Right forelimb (tissue), 1 donor: ENCODE measurements at regions not wholly inside any gene's neighbourhood (a gene's known extent, or its start where the extent isn't known, plus 50 kb on each side); places are given as distances from the start of the nearest gene placed in this dataset.

Source experiments
- DNase-seq: peaks from one replicate; pipeline ENCODE4 v3.0.0-alpha.2; 2018

- DNase-seq = no peak
Observed at GRCh38 chr3:70840106-70840870, 527.9 kb upstream of the MDFIC2 start.

- no peak for DNase-seq
Observed at GRCh38 chr3:70833239-70833960, 521.0 kb upstream of the MDFIC2 start.

DNA sequence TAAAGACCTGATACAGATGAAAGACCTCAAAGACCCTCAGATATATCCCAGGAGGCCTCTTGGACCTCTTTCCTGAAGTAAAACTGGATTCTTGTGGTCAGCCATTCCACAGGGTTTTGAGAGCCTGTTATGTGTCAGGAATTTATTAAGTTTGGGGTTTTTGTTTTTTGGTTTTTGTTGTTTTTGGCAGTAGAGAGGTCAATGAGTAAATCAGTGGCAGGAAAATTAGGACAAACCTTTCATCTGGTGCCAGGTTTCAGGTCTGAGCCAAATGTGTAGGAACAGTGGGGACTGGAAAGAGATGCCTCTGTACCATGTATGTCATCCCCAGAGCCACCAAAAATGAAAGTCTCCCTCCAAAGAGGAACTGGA lies 520.4 kb upstream of the MDFIC2 start:
- DNase-seq = no peak

GRCh38 chr3:70832089-70832833 lies 519.8 kb upstream of the MDFIC2 start:
- DNase-seq = no peak

GRCh38 chr3:70829092-70829491 lies 516.7 kb upstream of the MDFIC2 start:
- DNase-seq = no peak

GRCh38 chr3:70824773-70825172 lies 512.3 kb upstream of the MDFIC2 start:
- DNase-seq = no peak

GRCh38 chr3:70824078-70824477 lies 511.6 kb upstream of the MDFIC2 start:
- no peak for DNase-seq

DNA sequence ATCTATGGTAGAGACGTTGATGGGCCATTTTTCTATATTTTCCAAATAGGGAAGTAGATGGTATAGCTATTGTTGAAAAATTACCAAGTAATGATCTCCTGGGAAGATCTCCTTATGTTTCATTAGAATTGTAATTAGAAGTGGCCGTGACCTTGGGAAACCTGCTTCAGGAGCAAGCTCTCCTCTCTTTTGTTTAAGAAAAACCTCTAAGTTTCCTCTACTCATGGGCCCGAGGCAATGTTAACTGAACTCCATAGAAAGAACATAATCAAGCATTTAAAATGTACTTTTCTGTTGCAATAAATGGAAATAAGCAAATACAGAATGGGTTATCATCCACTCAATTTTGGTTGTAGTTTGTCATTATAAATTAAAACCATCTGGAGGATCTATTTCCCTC lies 511.2 kb upstream of the MDFIC2 start:
- DNase-seq = no peak

- DNase-seq = no peak
Observed at GRCh38 chr3:70822669-70823068, 510.2 kb upstream of the MDFIC2 start.

GRCh38 chr3:70821602-70822001 lies 509.2 kb upstream of the MDFIC2 start:
- DNase-seq = no peak

- no peak for DNase-seq
Observed at GRCh38 chr3:70820397-70820796, 508.0 kb upstream of the MDFIC2 start.

DNA sequence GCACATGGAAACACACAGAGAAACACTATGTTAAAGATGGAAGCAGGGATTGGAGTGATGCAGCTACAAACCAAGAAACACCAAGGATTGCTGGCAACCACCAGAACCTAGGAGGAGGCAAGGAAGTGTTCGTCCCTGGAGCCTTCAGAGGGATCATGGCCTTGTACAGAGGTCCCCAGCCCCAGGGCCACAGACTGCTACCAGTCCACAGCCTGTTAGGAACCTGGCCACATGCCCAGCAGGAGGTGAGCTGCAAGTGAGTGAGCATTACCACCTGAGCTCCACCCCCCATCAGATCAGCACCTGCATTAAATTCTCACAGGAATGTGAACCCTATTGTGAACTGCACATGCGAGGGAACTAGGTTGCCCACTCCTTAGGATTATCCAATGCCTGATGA lies 505.7 kb upstream of the MDFIC2 start:
- no peak for DNase-seq

DNA sequence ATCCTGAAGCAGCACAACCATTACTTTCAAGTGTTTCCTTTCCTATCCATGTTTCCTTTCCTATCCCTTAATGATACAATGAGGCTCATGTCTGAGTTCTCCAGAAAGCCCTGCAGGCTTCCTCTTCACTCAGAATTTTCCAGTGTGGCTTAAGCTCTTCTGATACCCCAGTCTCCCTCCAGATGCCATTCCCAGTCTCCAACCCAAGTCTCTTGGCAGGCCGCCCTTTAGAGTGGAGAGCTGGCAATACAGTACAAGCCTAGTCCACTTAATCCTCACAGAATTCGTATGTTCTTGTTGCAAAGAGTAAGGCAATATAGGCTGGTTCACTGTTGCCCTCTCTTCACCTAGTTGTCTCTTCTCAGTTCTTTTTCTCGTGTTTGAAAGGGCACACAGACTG lies 503.9 kb upstream of the MDFIC2 start:
- DNase-seq = no peak

GRCh38 chr3:70815817-70816216 lies 503.4 kb upstream of the MDFIC2 start:
- no peak for DNase-seq

GRCh38 chr3:70813311-70813710 lies 500.9 kb upstream of the MDFIC2 start:
- DNase-seq = no peak

DNA sequence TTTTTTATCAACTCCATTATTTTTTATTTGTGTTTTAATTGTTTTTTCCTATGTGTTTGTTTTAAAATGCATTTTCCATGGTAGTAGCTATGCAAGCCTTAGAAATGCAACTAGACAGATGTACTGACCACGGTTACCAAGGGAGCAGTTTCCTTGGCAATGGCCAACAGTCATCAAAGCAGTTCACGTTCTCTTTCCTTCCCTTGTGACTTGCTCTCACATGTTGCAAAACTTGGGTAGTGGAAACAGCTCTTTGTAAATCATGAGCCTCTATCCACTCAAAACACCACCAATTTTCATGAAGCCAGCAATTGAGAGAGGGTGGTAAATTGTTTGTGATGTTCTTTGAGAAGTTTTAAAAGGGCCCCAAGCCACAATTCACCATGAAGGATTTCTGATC lies 499.4 kb upstream of the MDFIC2 start:
- DNase-seq = no peak

DNA sequence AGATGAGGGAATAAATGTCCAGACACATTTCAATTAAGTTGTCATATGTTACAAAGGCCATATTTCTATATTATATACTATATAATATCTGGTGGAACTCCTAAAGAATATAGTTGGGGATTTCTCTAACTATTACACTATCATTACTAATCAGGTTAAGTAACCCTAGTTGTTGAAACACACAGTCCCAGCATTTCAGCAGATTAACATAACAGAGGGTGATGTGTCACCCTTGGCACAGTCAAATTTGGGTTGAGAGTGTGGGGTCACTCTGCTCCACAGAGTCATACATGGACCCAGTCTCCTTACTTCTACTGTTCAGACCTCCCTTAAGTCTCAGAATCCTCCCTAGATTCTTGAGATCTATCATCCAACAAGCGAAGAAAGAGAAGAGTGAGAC lies 496.4 kb upstream of the MDFIC2 start:
- no peak for DNase-seq

GRCh38 chr3:70806556-70806955 lies 494.1 kb upstream of the MDFIC2 start:
- no peak for DNase-seq

DNA sequence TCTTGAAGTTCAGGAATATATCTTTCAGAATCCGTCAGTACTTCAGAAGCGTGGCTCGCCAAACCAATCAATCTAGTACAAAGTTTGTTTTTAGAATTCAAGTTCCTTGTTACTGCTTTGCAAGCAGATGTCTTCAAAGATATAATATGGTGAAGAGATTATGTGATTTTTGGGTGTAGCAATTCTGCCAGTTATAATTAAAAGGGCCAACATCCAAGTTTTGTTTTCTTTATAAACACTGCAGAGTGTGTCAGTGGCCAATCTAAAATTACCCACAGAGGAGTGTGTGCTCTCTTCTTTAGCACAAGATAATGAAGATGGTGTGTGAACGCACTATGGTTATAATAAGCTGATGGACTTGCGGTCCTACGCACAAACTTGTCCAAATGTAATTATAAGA lies 493.6 kb upstream of the MDFIC2 start:
- no peak for DNase-seq

GRCh38 chr3:70805061-70805889 lies 492.8 kb upstream of the MDFIC2 start:
- no peak for DNase-seq

- no peak for DNase-seq
Observed at GRCh38 chr3:70803891-70804290, 491.5 kb upstream of the MDFIC2 start.

DNA sequence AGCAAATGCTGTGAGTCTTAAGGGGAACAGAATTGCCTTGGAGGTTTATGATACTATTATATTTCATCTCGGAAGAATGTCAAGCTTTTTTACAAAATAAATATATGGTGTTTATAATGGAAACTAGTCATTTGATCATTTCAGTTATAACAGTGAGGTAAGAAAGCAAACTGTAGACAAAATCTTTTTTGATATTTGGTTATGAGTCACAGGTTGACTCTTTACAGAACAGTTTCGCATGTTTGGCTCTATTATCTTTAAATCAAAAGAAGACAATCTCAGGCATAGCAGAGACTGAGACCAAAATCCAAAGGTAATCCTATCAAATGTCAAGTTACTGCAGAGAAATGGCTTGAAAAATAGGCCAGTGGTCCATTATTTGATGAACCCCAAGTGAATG lies 490.9 kb upstream of the MDFIC2 start:
- DNase-seq = no peak

DNA sequence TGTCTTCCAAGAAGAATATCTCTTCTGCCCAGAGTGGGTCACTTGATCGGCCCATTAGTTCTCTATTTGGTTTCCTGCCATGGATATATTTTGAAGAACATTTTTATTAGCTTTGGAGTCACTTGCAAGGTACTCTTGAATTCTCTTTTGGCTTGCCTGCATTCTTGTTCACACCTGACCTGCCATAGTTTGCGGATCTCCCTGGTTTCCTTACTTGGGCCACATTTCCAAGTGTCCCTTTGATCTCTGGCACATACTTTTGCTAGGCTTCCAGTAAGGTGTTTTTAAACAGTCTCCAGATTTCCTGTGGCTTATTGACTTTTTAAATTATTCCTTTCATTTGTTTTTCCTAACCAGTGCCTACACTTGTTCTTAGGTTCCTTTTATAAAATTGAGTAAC lies 488.5 kb upstream of the MDFIC2 start:
- DNase-seq = no peak
